Hematopoietic multipotent progenitor cell treated with erythropoietin and hydrocortisone succinate and interleukin-3 and kit ligand, for 8 days (in vitro differentiated cells): ENCODE measurements at regions not wholly inside any gene's neighbourhood (a gene's known extent, or its start where the extent isn't known, plus 50 kb on each side); places are given as distances from the start of the nearest gene placed in this dataset.

ENCODE experiments used
- DNase-seq: peaks from one replicate; pipeline ENCODE4 v3.0.0-alpha.2; 2015

DNA sequence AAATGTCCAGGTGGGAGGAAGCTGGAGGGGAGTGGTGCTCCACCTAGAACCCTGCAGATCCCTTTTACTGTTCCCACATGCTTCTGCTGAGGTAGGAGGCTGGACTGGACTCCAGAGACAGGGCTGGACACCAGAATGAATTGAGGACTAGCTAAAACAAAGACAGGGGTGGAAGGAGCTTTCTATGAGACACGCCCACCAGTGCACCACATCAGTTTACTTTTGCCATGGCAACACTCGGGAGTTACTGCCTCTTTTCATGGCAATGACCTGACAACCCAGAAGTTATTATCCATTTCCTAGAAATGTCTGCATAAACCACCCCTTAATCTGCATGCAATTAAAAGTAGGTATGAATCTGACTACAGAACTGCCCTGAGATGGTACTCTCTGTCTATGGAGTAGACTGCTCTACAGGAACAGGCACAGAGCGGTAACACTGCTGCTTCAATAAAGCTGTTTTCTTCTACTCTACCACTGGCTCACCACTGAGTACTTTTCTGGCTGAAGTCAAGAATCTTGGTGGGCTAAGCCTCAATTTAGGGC is 211.7 kb downstream of the TFAP2C start:
- no peak for DNase-seq

DNA sequence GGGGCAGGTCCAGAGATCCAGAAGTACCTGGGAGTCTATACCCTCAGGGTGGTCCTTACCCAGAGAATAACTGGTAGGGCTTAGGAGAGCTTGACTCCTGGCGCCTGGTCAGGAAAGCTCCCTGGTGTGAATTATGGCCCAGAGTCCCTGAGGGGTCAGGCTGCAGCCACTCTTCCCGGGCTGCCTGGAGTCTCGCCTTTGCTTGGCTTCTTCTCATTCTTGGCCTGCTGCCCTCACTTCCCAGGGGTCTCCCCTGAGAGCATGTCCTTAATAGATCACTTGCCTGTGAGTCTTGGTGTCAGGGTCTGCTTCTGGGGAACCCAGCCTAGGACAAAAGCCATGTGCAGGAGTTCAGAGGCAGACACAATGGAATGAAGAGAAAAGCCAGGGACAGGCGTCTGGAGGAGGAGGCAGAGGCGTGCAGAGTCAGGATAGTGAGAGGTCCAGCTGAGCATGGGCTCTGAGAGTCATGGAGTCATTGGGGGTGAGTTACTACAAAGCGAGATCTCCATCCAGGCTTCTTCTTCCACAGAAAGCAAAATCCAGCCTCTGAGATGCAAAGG is 212.3 kb downstream of the TFAP2C start:
- no peak for DNase-seq

DNA sequence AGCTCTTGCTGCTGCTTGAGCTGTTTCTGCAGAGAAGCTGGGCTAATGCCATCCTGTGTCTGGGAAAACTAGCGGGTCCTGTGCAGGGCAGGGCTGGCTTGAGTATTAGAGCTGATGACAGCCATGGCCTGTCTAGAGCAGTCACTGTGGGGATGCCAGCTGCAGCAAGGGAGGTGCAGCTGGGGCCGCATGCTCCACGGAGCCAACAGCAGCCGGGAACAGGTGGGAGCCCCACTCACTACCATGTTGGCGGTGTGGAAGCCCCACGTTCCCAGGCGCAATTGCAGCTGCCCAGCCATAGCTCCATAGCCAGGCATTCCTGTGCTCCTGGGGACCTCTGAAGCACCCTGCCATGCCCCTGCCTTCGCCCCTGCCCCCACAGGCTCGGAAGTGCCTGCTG is 212.9 kb downstream of the TFAP2C start:
- DNase-seq: no peak

DNA sequence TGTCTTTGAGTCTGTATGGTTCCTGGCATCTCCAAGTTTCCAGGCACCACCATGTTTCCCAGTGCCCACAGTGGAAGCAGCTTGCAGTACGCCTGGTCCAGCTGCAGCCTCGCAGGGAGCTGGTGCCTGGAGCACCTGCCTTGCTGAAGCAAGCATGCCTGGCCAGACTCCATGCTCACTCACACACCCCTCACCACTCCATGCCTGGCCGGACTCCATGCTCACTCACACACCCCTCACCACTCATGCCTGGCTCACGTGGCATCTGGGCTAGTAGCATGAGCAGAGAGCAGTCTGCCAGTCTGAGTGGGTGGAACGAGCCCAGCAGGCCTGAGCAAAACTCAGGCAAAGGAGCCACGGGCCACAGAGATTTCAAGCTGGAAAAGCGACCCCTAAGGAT is 214.3 kb downstream of the TFAP2C start:
- no peak for DNase-seq

- DNase-seq: no peak
Measured at GRCh38 chr20:56843817-56844216, 214.7 kb downstream of the TFAP2C start.

GRCh38 chr20:56845546-56846086 is 216.5 kb downstream of the TFAP2C start:
- DNase-seq: no peak

- no peak for DNase-seq
Measured at GRCh38 chr20:56848561-56848960, 219.5 kb downstream of the TFAP2C start.

GRCh38 chr20:56851552-56851951 is 222.4 kb downstream of the TFAP2C start:
- no peak for DNase-seq

- DNase-seq: no peak
Measured at GRCh38 chr20:56855708-56856107, 226.6 kb downstream of the TFAP2C start.

DNA sequence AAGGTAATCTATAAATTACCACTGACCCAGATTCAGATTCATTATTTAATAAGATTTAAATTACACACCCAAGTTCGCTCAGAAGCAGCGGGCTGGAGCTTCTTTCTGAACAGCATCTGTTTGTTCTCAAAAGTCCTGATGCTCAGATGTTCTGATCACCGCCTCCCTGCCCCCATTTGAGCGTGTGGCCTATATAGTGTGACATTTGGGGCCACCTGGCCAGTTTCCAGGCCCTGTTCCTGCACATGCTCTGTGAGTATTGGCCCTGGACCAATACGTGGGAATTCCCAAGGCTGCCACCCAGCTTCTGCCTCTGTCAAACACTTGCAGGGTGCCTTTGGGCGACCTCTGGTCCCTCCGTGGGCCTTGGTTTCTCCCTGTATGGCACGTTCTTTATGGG is 228.8 kb downstream of the TFAP2C start:
- no peak for DNase-seq

DNA sequence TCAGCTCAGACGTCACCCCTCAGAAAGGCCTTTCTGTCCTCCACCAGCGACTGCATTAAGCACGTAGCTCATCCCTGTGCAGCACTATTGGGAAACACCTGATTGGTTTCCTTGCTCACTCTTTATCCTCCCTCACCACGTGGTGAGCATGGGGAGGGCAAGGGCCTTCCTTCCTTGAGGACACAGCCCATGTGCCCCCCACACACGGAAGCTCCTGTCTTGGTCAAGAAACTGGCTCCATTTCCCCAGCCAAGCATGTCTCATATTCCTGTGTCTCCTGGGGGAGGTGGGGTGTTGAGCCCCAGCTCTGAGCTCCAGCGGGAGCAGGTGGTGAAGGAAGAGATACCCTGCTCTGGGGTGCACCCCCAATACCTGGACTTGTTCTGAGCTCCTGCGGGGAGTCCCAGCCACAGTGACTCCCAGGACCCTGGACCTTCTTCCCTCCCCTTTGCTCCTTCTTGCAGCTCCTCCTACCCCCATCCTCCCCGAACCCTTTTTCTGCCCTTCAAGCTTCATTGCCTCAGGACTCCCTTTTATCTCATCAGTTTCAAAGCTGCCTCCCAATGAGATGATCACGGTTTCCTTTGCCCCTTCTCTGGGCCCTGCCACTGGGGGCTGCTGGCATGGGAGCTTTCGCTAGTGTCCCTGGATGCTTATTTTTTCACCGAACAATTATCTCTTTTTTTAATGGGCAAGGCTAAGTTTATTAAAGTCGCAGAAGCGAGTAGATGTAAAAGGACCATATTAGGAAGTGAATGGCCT is 230.1 kb downstream of the TFAP2C start:
- DNase-seq: no peak

GRCh38 chr20:56859801-56860261 is 230.7 kb downstream of the TFAP2C start:
- no peak for DNase-seq

DNA sequence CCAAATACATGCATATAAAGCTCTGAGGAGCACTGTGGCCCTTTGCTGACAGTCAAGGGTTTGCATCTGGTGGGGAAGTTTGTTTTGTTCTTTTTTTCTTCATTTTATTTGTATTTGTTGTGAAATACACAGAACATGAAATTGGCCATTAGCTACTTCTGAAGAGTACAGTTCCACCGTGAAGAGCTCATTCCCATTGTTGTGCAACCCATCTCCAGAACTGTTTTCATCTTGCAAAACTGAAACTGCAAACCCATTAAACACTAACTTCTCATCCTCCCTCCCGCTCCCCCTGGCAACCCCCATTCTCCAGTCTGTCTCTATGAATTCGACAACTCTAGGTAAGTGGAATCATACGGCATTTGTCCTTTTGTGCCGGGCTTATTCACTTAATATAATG is 231.3 kb downstream of the TFAP2C start:
- DNase-seq: no peak

GRCh38 chr20:56861590-56861989 is 232.5 kb downstream of the TFAP2C start:
- DNase-seq: no peak

DNA sequence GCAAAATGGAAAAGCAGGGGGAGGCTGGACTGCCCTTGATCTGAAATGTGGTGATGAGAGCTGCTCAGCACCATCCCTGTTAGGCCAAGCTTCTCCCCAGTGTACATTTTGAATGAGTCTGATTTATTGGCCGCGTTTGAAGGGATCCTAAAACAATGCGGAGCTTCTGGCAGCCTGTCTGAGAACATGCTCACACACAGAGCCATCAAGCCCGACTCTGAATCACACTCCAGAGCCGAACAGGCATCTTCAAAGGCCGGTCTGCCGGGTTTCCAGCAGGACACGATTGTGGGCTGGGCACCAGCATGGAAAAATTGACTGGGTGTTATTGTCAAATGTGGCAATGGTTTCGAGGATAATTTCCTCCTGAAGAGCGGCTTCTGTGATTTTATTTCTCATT is 235.9 kb downstream of the TFAP2C start:
- no peak for DNase-seq

GRCh38 chr20:56867128-56867527 is 238.0 kb downstream of the TFAP2C start:
- no peak for DNase-seq

GRCh38 chr20:56868746-56869145 is 239.6 kb downstream of the TFAP2C start:
- no peak for DNase-seq

DNA sequence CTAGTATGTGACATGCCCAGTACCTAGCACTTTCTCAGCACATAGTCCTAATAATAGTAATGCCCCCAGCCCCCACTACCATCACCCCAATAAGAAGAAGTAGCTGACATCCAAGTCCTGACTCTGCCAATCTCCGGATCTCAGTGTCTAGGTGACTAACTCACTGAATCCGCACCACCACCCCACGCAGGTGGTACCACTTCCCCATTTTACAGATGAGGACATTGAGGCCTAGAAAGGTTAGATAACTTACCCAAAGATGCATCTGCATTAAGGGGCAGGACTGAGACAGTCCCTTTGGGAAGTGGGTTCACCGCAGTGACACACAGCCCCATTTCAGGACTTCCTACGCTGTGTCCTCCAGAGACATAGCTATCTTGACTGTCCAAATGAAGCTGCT is 241.2 kb downstream of the TFAP2C start:
- DNase-seq: no peak

- no peak for DNase-seq
Measured at GRCh38 chr20:56871691-56872090, 242.6 kb downstream of the TFAP2C start.

DNA sequence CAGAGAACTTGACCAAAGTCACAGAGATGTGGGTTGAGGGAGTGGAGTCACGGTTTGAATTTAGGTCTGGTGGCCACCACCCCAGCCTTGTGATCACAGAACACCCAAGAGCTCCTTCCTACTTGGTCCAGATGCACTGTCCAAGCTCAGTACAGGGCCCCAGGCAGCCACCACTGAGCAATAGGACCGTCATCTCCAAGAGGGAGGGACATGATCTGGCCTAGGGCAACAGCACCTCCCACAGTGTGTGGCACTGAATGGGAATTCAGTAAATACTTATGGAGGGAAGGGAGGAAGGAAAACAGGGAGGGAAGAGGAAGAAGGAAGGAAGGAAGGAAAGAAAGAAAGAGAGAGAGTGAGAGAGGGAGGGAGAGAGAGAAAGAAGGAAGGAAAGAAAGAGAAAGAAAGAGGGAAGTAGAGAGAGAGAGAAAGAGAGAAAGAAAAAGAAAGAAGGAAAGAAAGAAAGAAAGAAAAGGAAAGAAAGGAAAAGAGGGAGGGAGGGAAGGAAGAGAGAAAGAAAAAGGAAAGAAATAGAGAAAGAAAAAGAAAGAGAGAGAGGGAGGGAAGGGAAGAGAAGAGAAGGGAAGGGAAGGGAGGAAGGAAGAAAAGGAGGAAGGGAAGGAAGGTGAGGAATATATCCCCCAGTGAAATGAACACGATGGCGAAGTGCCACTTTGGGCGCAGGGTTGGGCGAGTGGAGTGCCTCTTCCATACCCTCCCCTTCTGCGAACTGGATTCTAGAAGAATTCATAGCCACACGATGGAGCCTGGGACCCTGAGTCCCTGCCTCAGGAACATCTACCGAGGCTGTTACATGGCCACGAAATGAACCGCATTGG is 243.7 kb downstream of the TFAP2C start:
- DNase-seq: no peak

GRCh38 chr20:56873836-56874235 is 244.7 kb downstream of the TFAP2C start:
- DNase-seq: no peak

GRCh38 chr20:56875052-56875659 is 246.1 kb downstream of the TFAP2C start:
- DNase-seq: no peak

DNA sequence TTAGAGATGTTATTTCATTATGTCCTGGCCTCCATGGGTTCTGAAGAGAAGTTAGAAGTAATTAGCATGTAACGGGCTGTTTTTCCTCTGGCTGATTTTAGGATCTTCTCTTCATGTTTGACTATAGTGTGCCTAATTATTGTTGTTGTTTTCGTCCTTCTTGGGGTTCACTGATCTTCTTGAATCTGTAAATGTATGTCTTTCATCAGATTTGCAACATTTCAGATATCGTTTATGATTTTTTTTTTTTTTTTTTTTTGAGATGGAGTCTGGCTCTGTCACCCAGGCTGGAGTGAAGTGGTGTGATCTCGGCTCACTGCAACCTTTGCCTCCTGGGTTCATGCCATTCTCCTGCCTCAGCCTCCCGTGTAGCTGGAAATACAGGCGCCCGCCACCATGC is 246.7 kb downstream of the TFAP2C start:
- no peak for DNase-seq
